ENCODE measurements at regions not wholly inside any gene's neighbourhood (a gene's known extent, or its start where the extent isn't known, plus 50 kb on each side); places are given as distances from the start of the nearest gene placed in this dataset.

GRCh38 chr15:26033493-26033892, 170.4 kb upstream of the ATP10A start:
- TF ChIP-seq GATA2 (IDR thresholded peaks at IDR 0.05; ENCODE audit: low read depth, low read length) (no peak), GATA3 (IDR thresholded peaks at IDR 0.05; ENCODE audit: low read depth, low read length) (no peak)

Data from SH-SY5Y (cell line).